ENCODE measurements at regions not wholly inside any gene's neighbourhood (a gene's known extent, or its start where the extent isn't known, plus 50 kb on each side); places are given as distances from the start of the nearest gene placed in this dataset.

GRCh38 chr20:50401587-50402418 lies 108.4 kb upstream of the PTPN1 start:
- no peak for DNase-seq (ENCODE audit: extremely low read depth, insufficient read length)
- no peak for TF ChIP-seq CTCF (IDR thresholded peaks at IDR 0.05; ENCODE audit: insufficient read depth, low read length, poor library complexity, severe bottlenecking)
- H3K36me3 ChIP-seq (ENCODE audit: control insufficient read depth, insufficient read depth, low read length): no peaks in the 10 kb centered on the region
- no peak overlapping the region for H3K4me3 ChIP-seq (replicated peaks; ENCODE audit: low read depth, low read length)
- peaks cover 3% of the 10 kb centered on the region for H3K27me3 ChIP-seq (replicated peaks; ENCODE audit: control insufficient read depth, insufficient read depth, low read length)

- DNase-seq (ENCODE audit: extremely low read depth, insufficient read length): no peak
- Histone ChIP-seq H3K36me3 (ENCODE audit: control insufficient read depth, insufficient read depth, low read length) (no peaks in the 10 kb centered on the region), H3K4me3 (replicated peaks; ENCODE audit: low read depth, low read length) (no peak overlapping the region), H3K27me3 (replicated peaks; ENCODE audit: control insufficient read depth, insufficient read depth, low read length) (peaks cover 3% of the 10 kb centered on the region)
- TF ChIP-seq CTCF (IDR thresholded peaks at IDR 0.05; ENCODE audit: insufficient read depth, low read length, poor library complexity, severe bottlenecking): no peak
These were observed 106.4 kb upstream of the PTPN1 start for GRCh38 chr20:50403565-50404418.

- no peak overlapping the region for H3K4me3 ChIP-seq (replicated peaks; ENCODE audit: low read depth, low read length)
These were observed 105.6 kb upstream of the PTPN1 start for GRCh38 chr20:50404419-50405234.

GRCh38 chr20:50405235-50405914 lies 104.8 kb upstream of the PTPN1 start:
- TF ChIP-seq CTCF (IDR thresholded peaks at IDR 0.05; ENCODE audit: insufficient read depth, low read length, poor library complexity, severe bottlenecking): no peak
- Histone ChIP-seq H3K4me3 (replicated peaks; ENCODE audit: low read depth, low read length) (no peak overlapping the region), H3K27me3 (replicated peaks; ENCODE audit: control insufficient read depth, insufficient read depth, low read length) (peaks cover 3% of the 10 kb centered on the region), H3K36me3 (ENCODE audit: control insufficient read depth, insufficient read depth, low read length) (no peaks in the 10 kb centered on the region)
- DNase-seq (ENCODE audit: extremely low read depth, insufficient read length): no peak

More at GRCh38 chr20:50404419-50405234, 105.6 kb upstream of the PTPN1 start:
- DNase-seq (ENCODE audit: extremely low read depth, insufficient read length): no peak
- Histone ChIP-seq H3K27me3 (replicated peaks; ENCODE audit: control insufficient read depth, insufficient read depth, low read length) (peaks cover 3% of the 10 kb centered on the region), H3K36me3 (ENCODE audit: control insufficient read depth, insufficient read depth, low read length) (no peaks in the 10 kb centered on the region)
- TF ChIP-seq CTCF (IDR thresholded peaks at IDR 0.05; ENCODE audit: insufficient read depth, low read length, poor library complexity, severe bottlenecking): no peak
